ENCODE measurements at regions not wholly inside any gene's neighbourhood (a gene's known extent, or its start where the extent isn't known, plus 50 kb on each side); places are given as distances from the start of the nearest gene placed in this dataset.

GRCh38 chr2:235115521-235115920 is 163.7 kb downstream of the SH3BP4 start (continued):
- TF ChIP-seq ZNF214 (tag by site-specific recombination; IDR thresholded peaks at IDR 0.05; ENCODE audit: borderline replicate concordance): no peak
- no peak for TF ChIP-seq ZNF23 (tag by site-specific recombination; IDR thresholded peaks at IDR 0.05; ENCODE audit: borderline replicate concordance)

GRCh38 chr2:235116885-235117492 is 165.2 kb downstream of the SH3BP4 start:
- no peaks in the 10 kb centered on the region for H3K4me1 ChIP-seq (ENCODE audit: control insufficient read depth, insufficient read depth, low read length)
- no peaks in the 10 kb centered on the region for H3K36me3 ChIP-seq (ENCODE audit: control insufficient read depth in 2 of 2, insufficient read depth in 1 of 2, low read length in 2 of 2)
- ChIA-PET POLR2A (interaction anchor here (0.6 kb wide), 1 partner anchor 1551 kb away, joined by 3 read pairs; no protein-coding TSS in a partner anchor), CTCF (interaction anchor here (0.6 to 3.0 kb wide), 46 partner anchors 9 to 1673 kb away, joined by 3 to 27 read pairs (median 4); no protein-coding TSS in a partner anchor)
- H3K9me3 ChIP-seq (ENCODE audit: control insufficient read depth, insufficient read depth, low read depth, low read length): no peaks in the 10 kb centered on the region
- no peak overlapping the region for H3K27ac ChIP-seq (ENCODE audit: extremely low read depth, low read depth, low read length)
- no peak overlapping the region for H3K4me3 ChIP-seq (ENCODE audit: low read depth, low read length)
- no peak for TF ChIP-seq MZF1 (tag by site-specific recombination; IDR thresholded peaks at IDR 0.05; ENCODE audit: borderline replicate concordance)
- no peak for TF ChIP-seq ZNF449 (tag by site-specific recombination; IDR thresholded peaks at IDR 0.05)
- TF ChIP-seq ZBTB20 (tag by site-specific recombination; IDR thresholded peaks at IDR 0.05): no peak
- TF ChIP-seq ZNF24 (tag by site-specific recombination; IDR thresholded peaks at IDR 0.05): no peak
- no peak for TF ChIP-seq ZNF404 (tag by site-specific recombination; IDR thresholded peaks at IDR 0.05)
- TF ChIP-seq PRDM6 (tag by site-specific recombination; IDR thresholded peaks at IDR 0.05): no peak
- TF ChIP-seq IKZF3 (tag by site-specific recombination; IDR thresholded peaks at IDR 0.05): no peak
- no peak for TF ChIP-seq ZNF544 (tag by site-specific recombination; IDR thresholded peaks at IDR 0.05)
- TF ChIP-seq ZBTB17 (tag by site-specific recombination; IDR thresholded peaks at IDR 0.05): no peak
- no peak for TF ChIP-seq AEBP2 (tag by site-specific recombination; IDR thresholded peaks at IDR 0.05; ENCODE audit: borderline replicate concordance)
- 0 out of 2 replicates have a peak, but pooled peaks have one; percentile 36 for TF ChIP-seq ZNF362 (tag by site-specific recombination; IDR thresholded peaks at IDR 0.05)
- TF ChIP-seq ZNF561 (tag by site-specific recombination; IDR thresholded peaks at IDR 0.05; ENCODE audit: borderline replicate concordance): no peak
- no peak for TF ChIP-seq ZNF280D (tag by site-specific recombination; IDR thresholded peaks at IDR 0.05)
- no peak for TF ChIP-seq ZNF174 (tag by site-specific recombination; IDR thresholded peaks at IDR 0.05)
- no peak for TF ChIP-seq SP7 (tag by site-specific recombination; IDR thresholded peaks at IDR 0.05)
- no peak for TF ChIP-seq ZBTB21 (tag by site-specific recombination; IDR thresholded peaks at IDR 0.05)
- TF ChIP-seq INSM2 (tag by site-specific recombination; IDR thresholded peaks at IDR 0.05): no peak
- no peak for TF ChIP-seq ZNF211 (tag by site-specific recombination; IDR thresholded peaks at IDR 0.05; ENCODE audit: low read depth)
- TF ChIP-seq ZFP3 (tag by site-specific recombination; IDR thresholded peaks at IDR 0.05; ENCODE audit: low read depth): no peak
- TF ChIP-seq ZNF654 (tag by site-specific recombination; IDR thresholded peaks at IDR 0.05; ENCODE audit: low read depth): peak; percentile 79
- TF ChIP-seq ZNF510 (tag by site-specific recombination; IDR thresholded peaks at IDR 0.05; ENCODE audit: insufficient replicate concordance): no peak
- no peak for TF ChIP-seq ZNF223 (tag by site-specific recombination; IDR thresholded peaks at IDR 0.05)

Measured in HEK293 (cell line).